Esophagus muscularis mucosa (tissue), 4 donors: ENCODE measurements at regions not wholly inside any gene's neighbourhood (a gene's known extent, or its start where the extent isn't known, plus 50 kb on each side); places are given as distances from the start of the nearest gene placed in this dataset.

Experiments
- CTCF ChIP-seq, 3 experiments: fragments of 200-600 bp in 2 of 3; fragments of 450-650 bp in 1 of 3; sonication (generic) in 2 of 3; IDR thresholded peaks; one replicate each; pipeline ENCODE4 v1.5.1; 2017 to 2019; ENCODE audit warnings: antibody characterized with exemption in 3 of 3, mild to moderate bottlenecking in 2 of 3, moderate library complexity in 1 of 3
- EP300 ChIP-seq: sonication (generic); formaldehyde crosslinking; IDR thresholded peaks from one replicate; pipeline ENCODE4 v1.6.1; 2017; ENCODE audit warnings: antibody characterized with exemption
- POLR2A ChIP-seq: fragments of 450-650 bp; IDR thresholded peaks from one replicate; pipeline ENCODE4 v1.6.1; 2017; ENCODE audit warnings: antibody characterized with exemption, moderate library complexity, mild to moderate bottlenecking, low read depth
- POLR2AphosphoS5 ChIP-seq, 2 donors: sonication (generic); formaldehyde crosslinking; IDR thresholded peaks; one replicate each; pipeline ENCODE4 v1.6.1; 2017; ENCODE audit warnings: antibody characterized with exemption in 2 of 2

GRCh38 chr22:48982321-48982905 lies 845.3 kb downstream of the BRD1 start:
- no peak for TF ChIP-seq CTCF (IDR thresholded peaks at IDR 0.05)
- no peak for TF ChIP-seq POLR2AphosphoS5 (IDR thresholded peaks at IDR 0.05)
- no peak for TF ChIP-seq POLR2A
- TF ChIP-seq EP300, result no peak
